ENCODE measurements at regions not wholly inside any gene's neighbourhood (a gene's known extent, or its start where the extent isn't known, plus 50 kb on each side); places are given as distances from the start of the nearest gene placed in this dataset.

DNA sequence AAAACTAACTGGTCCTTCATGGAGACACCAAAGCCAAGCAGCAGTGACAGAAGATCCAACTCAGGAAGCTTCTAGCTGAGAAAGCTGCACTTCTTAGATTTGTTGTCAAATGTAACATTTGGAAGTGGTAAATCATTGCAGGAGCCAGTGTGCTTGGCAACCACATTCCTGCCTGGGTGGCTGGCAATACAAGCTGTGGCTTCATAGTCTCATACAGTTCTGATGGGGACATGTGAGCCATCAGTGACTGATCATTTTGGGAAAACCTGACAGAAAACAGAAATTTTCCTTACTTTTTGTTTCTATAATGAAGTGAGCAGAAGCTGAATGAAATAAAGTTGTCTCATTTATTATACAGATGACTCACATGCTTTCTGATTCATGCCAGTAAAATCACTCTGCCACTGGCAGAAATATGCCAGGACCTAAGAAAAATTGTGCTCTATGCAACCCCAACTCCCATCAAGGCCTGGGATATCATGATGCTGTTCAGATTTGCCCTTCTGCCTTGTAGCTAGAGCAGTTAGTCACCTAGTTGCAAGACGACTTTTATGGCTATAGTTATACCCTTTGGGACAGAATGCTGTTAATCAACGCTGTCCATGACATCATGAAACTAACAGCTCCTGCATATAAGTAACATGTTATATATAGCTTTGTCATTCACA lies 508.1 kb downstream of the ADCYAP1 start:
- TF ChIP-seq, protein P1, sequence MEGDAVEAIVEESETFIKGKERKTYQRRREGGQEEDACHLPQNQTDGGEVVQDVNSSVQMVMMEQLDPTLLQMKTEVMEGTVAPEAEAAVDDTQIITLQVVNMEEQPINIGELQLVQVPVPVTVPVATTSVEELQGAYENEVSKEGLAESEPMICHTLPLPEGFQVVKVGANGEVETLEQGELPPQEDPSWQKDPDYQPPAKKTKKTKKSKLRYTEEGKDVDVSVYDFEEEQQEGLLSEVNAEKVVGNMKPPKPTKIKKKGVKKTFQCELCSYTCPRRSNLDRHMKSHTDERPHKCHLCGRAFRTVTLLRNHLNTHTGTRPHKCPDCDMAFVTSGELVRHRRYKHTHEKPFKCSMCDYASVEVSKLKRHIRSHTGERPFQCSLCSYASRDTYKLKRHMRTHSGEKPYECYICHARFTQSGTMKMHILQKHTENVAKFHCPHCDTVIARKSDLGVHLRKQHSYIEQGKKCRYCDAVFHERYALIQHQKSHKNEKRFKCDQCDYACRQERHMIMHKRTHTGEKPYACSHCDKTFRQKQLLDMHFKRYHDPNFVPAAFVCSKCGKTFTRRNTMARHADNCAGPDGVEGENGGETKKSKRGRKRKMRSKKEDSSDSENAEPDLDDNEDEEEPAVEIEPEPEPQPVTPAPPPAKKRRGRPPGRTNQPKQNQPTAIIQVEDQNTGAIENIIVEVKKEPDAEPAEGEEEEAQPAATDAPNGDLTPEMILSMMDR (IDR thresholded peaks at IDR 0.05), result no peak
- TF ChIP-seq POLR2AphosphoS5 (IDR thresholded peaks at IDR 0.05; ENCODE audit: insufficient read depth in 1 of 2, low read depth in 1 of 2), result no peak
